Activated CD4-positive, alpha-beta T cell treated with anti-CD3 and anti-CD28 coated beads for 48 hours (primary cell): ENCODE measurements at regions not wholly inside any gene's neighbourhood (a gene's known extent, or its start where the extent isn't known, plus 50 kb on each side); places are given as distances from the start of the nearest gene placed in this dataset.

ENCODE experiments used
- DNase-seq: peaks from one replicate; pipeline ENCODE4 v3.0.0-alpha.2; 2020

DNA sequence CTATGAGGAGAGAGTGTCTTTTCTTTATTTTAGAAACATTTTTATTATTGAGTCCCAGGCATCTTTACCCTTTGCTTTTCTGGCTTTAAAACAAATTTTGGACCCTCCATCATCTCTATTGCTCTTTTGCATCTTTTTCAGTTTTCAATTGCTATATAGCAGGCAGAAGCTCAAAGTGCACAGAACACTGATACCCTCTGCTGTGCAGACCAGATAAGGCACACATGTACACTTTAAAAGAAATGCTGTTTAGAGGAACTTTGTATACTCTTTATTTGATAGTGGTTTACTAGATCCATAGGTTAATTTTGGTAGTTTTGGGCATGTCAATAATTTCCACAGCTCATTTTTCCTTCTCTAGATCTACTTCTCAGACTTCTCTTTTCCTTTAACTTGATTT, 324.2 kb downstream of the SH2D4B start:
- no peak for DNase-seq

DNA sequence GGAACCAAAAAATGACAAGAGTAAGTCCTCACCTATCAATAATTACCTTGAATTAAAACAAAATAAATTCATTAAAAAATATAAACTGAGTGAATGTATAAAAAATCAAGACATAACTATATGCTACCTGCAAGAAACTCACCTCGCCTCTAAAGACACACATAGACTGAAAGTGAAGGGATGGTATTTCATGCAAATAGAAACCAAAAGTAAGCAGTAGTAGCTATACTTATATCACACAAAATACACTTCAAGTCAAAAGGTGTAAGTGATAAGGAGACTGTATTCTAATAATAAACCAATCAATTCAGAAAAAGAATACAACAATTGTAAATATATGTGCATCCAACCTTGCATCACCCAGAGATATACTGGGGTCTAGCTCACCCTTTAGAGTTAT, 332.6 kb downstream of the SH2D4B start:
- no peak for DNase-seq

DNA sequence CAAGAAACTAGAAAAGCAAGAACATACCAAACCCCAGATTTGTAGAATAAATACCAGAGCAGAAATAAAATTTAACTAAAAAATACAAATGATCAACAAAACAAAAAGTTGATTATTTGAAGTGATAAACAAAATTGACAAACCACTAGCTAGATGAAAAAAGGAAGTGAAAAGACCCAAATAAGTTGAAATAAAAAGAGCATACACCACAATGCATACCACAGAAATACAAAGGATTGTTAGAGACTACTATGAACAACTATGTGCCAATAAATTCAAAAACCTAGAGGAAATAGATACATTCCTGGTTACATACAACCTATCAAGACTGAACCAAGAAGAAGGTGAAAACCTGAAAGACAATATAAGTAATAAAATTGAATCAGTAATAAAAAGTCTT, 333.4 kb downstream of the SH2D4B start:
- DNase-seq, result no peak

- DNase-seq, result no peak
Observed at GRCh38 chr10:80878330-80878729, 340.6 kb downstream of the SH2D4B start.

GRCh38 chr10:80890146-80890545, 352.4 kb downstream of the SH2D4B start:
- DNase-seq, result no peak

DNA sequence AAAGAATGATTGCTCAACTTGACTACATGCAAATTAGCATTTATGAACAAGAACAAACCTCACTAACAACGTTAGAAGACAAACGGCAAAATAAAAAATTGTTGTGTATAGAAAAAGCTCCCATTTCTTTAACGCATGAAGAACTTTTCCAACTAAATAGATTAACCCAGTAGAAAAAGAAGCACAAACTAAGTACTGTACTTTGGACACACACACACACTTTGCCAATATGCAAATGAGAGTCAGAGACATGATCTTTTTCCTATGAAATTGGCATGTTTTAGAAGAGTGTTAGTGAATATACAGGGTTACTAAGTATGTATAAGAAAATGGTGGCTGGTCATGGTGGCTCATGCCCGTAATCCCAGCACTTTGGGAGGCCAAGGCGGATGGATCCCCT, 355.6 kb downstream of the SH2D4B start:
- no peak for DNase-seq

DNA sequence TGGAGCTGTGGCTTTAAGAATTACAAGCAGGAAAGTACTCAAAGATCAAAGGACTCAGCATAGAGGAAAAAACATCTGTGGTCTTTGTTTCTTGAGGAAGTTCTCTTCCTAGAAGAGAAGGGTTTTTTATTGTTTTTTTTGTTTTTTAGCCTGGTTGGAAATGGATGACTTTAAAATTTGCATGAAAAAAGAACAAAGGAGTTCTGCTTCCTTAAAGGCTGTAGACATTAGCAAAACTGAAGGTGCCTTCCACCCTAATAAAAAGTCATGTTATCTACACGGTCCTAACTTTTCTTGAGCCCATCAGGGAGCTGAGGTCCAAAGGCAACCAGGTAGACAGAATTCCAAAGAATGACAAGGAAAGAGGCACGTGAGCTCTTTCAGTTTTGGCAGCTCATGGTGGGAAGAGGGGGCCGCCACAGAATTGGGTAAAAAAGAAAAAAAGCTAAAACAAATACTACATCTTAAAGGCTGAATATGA, 356.6 kb downstream of the SH2D4B start:
- DNase-seq, result no peak

DNA sequence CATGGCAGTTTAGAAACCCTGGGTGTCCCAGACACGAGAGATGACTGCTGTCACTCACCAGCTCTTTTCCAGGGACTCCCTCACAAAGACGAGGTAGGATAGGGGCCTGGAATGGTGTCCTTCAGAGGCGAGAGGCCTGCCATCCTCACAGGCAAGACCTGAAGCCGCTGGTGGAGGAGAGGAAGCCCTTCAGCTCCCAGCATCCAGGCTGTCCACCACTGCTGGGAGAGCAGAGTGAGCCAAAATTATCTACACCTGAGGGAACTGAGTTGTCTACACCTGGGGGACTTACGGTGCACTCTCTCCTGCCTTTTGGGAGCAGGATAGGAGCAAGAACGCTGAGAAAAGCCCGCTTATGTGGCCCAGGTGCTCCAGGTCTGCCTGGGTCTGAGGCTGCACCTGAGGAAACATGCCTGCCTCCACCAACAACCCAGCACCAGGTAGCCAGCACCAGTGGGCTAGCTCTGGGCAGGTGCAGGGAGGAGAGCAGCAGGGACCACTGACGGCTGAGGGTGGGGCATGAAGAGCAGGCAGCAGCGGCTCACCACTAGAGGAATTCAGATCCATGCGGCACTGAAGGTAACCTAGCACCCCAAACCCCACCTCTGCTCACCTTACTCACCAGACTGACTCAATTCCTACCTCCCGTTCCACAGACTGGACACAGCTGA, 357.2 kb downstream of the SH2D4B start:
- no peak for DNase-seq

- no peak for DNase-seq
Observed at GRCh38 chr10:80896076-80896475, 358.4 kb downstream of the SH2D4B start.

DNA sequence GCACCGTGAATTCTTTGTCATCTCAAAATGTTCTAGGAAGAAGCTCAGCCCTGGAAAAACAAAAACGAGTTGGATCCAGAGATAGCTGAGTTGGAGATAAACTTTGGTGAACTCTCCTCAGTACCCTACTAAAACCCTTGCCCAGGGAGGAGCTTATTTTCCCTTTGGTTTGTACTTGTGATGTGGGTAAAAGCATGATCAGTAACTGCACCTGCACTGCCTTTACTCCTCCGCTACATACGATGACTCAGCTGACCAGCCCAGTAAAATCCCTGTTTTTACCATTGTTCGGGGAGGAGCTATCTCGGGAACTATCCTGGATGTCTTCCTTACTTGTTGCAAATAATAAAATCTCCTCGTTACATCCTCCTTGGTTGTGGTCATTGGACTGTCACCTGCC, 359.3 kb downstream of the SH2D4B start:
- DNase-seq, result no peak

DNA sequence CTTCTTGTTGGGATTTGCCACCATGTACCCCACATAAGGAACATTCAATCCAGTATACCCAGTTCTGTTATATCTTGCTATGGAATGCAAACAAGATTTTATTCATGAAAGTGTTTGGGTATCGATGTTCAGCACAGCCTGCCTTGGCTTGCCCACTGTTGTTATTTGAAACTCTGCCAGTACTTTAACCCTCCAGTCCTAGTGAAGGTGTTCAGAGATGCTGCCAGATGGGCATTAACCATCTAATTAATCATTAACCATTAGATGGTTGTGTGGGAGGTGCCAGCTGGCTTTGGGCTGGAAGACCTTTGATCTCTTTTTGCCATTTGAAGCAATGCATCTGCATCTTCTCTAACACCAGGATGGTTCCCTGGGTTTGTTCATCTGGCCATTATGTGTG, 363.0 kb downstream of the SH2D4B start:
- DNase-seq, result no peak

DNA sequence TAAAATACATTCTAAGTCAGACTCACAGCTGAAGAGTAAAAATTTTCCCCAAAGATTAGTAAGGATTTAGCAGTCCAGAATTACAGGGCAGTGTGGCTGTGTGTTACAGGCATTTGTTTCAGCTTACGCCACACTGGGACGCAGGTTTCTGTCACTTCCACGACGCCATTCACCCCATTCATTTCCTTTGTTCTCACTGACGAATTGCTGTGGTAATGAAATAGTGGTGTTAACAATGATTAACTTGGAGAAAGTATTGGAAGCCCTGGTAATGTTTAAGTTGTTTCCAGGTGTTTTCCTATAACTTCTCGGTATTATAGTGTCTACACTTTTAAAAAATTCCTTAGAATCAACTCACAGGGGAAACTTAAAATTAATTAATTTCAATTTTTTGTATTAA, 370.9 kb downstream of the SH2D4B start:
- no peak for DNase-seq

DNA sequence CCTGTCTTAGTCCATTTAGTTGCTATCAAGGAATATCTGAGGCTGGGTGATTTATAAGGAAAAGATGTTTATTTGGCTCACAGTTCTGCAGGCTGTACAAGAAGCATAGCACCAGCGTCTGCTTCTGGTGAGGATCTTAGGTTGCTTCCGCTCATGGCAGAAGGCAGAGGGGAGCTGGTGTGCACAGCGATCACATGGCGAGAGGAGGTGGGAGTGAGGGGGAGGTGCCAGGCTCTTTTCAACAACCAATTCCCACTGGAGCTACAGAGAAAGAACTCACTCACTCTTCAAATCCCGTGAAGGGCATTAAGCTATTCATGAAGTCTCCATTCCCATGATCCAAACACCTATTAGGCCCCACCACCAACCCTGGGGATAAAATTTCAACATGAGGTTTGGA, 371.6 kb downstream of the SH2D4B start:
- DNase-seq, result no peak

DNA sequence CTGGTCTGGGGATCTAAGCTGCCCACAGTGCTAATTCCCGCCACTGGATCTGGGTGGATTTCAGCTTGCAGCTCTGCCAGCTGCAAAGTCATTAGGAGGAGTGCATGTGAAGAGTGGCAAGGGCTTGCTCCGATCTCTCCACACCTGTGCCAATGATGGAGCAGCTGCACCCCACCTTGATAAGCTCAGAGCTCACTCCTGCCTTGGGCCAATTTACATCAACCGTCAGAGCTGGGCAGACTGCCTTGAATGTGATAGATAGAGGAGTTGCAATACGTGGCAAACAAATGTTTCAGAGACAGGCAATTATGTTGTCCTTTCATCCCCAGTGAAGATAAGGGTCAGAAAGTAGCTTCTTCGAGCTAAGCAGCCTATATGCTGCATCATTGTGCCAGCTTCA, 379.9 kb downstream of the SH2D4B start:
- DNase-seq, result no peak

GRCh38 chr10:80921032-80921431, 383.3 kb downstream of the SH2D4B start:
- no peak for DNase-seq

GRCh38 chr10:80924063-80924952, 386.6 kb downstream of the SH2D4B start:
- peak; percentile 40 for DNase-seq

DNA sequence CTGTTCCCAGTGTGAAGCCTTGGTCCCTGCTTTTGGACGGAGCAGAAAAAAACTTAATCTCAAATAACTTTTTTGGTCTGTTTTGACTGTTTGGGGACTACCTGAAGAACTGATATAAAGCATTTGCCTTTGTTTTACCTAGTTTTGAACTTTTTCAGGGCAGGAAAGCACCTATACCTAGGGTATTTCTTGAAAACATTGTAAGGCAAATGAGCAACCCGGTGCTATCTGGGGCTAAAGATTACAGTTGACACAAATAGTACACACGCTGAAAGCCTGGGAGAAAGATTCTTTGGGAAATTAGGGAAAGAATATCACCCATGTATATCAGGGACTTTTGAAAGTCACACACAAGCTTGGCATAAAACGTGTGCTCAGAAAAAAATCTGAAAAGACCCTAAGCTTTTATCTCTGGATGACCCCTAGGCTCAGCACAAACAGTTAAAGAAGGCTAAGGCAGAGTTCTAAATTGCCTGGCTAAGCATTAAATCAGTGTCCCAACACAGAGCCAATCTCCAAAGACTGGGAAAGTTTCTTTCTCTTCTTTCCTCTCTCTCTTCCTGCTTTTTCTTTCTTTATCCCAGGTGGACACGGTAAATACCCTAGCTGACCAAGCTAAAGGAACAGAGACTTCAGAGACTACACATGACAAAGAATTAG, 389.8 kb downstream of the SH2D4B start:
- DNase-seq, result no peak

DNA sequence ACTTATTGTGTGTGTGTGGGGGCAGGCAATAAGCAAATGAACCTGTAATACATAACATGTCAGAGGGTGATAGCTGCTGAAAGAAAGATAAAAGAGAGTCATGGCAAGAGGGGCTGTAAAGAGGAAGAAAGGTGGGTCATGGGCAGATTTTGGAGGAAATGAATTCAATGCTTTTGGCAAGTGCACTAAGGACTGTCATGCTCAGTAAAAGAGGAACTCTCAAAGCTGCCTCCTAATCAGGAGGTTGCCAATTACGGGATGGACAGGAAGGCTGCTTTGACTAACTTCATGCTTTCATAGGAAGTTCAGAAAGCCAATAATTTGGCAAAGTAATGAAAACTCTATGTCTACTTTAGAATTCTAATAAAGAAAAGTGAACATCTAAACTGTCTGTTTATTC, 401.2 kb downstream of the SH2D4B start:
- DNase-seq, result no peak

DNA sequence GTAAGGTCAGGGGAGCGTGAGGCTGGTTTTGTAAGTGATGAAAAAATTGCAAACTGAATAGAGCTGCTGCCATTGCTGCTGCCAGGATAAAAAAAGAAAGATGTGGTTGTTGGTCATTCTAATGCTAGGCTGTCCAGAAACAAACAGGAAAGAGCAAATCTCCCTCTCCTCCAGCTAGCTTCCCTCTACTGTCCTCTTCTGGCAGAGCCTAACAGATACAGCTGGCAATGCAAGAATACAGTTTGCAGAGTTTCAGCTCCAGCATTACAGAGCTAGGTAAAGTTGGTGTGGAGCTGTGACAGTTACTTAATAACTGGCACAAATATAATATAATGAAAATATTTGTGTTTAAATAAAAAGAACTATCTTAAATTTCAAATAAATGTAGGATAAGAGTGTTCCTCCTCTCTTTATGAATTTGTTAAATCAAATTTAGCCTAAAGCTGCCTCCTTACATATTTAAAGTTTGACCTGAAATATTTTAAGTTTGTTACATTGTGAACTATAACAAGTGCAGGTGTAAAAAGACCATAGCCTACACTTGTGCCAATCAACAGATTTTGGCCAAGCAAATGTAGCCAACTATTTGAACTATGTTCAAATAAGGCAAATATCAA, 407.7 kb downstream of the SH2D4B start:
- no peak for DNase-seq

DNA sequence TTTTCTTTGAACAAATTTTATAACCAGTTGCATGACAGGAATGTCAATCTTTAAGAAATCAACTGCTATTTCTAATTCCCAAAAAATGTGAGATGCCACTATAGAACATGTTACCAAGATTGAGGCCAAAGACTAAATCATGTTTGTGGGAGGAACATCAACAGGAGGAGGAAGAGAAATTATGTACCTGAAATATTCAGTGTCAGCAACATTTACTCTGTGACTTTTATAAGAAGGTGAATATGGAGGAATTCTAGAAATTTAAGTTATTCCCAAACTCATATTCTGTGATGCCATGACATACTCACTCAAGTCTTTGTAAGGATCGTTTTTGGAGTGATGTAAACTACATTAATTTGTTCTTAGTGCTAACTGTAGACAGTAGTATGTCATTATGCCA, 408.4 kb downstream of the SH2D4B start:
- no peak for DNase-seq

DNA sequence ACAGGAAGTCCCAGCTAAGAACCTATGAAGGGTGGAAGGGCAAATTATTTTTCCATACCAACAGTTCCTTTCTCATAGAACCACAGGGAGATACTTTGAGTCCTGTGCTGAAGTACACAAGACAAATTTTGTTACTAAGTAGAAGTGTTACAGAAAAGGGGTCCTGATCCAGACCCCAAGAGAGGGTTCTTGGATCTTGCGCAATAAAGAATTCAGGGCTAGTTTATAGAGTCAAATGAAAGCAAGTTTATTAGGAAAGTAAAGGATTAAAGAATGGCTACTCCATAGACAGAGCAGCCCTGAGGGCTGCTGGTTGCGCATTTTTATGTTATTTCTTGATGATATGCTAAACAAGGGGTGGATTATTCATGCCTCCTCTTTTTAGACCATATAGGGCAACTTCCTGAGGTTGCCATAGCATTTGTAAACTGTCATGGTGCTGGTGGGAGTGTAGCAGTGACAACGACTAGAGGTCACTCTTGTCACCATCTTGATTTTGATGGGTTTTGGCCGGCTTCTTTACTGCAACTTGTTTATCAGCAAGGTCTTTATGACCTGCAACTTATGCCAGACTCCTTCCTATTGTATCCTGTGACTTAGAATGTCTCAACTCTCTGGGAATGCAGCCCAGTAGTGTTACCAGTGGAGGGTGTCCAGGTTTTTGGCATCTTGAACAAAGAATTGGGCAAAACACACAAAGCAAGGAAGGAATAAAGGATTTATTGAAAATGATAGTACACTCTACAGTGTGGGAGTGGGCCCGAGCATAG, 409.4 kb downstream of the SH2D4B start:
- no peak for DNase-seq

DNA sequence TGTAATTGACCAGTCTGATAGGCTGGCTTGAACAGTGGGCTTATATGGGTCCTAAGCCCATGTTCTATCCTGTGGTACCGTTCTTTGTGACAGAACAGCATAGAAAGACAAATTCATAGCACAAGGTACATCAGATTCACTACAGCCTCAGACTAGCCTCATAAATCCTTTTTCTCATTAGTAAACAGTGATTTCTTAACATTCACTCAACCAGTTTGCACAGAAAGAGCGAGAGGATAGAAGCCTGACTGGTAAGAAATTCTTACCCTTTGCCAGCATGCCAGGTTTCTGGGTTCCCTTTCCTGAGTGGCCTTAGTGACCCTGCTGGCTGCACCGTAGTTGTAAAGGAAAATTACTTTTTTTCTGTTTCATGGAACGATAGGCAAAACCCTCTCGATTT, 412.1 kb downstream of the SH2D4B start:
- DNase-seq, result no peak

DNA sequence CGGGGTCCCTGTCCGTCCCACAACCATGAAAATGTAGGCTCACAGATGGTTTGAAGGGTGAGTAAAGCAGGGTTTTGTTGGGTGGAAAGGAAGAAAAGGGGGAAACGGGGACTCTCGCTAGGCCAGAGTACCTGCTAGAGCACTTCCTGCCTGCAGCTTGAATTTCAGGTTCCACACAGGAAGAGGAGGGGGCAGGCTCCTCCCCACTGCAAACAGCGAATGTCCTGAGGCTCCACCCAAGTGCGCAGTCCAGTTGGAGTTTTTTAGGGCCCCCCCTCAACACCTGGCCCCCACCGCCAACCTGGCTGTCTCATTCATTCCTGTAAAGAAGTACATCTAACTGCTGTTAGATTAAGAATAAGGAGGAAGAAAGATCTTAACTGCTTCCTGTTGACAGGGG, 414.7 kb downstream of the SH2D4B start:
- DNase-seq, result no peak
